SU-DHL-6 (cell line): ENCODE measurements at regions not wholly inside any gene's neighbourhood (a gene's known extent, or its start where the extent isn't known, plus 50 kb on each side); places are given as distances from the start of the nearest gene placed in this dataset.

Experiments used
- CTCF ChIP-seq: fragments of 200-600 bp; sonication (generic); IDR thresholded peaks from one replicate; pipeline ENCODE4 v1.5.1; 2017; ENCODE audit warnings: antibody characterized with exemption, mild to moderate bottlenecking, low read length, moderate library complexity; ENCODE audit not compliant: insufficient read depth, poor library complexity, severe bottlenecking
- EZH2phosphoT487 ChIP-seq: fragments of 200-600 bp; sonication (generic), shearing (Covaris generic); conservative IDR thresholded peaks from 2 replicates; pipeline ENCODE4 v1.6.1; 2018; ENCODE audit warnings: mild to moderate bottlenecking, antibody characterized with exemption, low read length, moderate library complexity, mixed read lengths

- no peak for TF ChIP-seq CTCF
- TF ChIP-seq EZH2phosphoT487: no peak
Observed at GRCh38 chr22:27340047-27340446, 461.5 kb downstream of the MN1 start.
